Upper lobe of left lung (tissue), 6 donors: ENCODE measurements at regions not wholly inside any gene's neighbourhood (a gene's known extent, or its start where the extent isn't known, plus 50 kb on each side); places are given as distances from the start of the nearest gene placed in this dataset.

ENCODE experiments used
- ATAC-seq, 2 donors: fragments of 200-7000 bp; cut with Tn5 transposase; one replicate each; pipeline ENCODE4 v1.9.1; 2022; ENCODE audit warnings: mild to moderate bottlenecking in 2 of 2, moderate library complexity in 2 of 2; ENCODE audit not compliant: low FRiP score in 2 of 2
- DNase-seq, 2 donors: peaks; one replicate each; pipeline ENCODE4 v3.0.0-alpha.2; 2019 to 2020
- H3K27ac ChIP-seq, 4 donors: fragments of 200-600 bp; sonication (generic); one replicate each; pipeline ENCODE4 v1.5.1; 2016 to 2019
- H3K27me3 ChIP-seq, 4 donors: fragments of 200-600 bp; sonication (generic); one replicate each; pipeline ENCODE4 v1.5.1; 2017 to 2019
- H3K36me3 ChIP-seq, 4 donors: fragments of 200-600 bp; sonication (generic); one replicate each; pipeline ENCODE4 v1.5.1; 2016 to 2019
- H3K4me1 ChIP-seq, 4 donors: fragments of 200-600 bp; sonication (generic); one replicate each; pipeline ENCODE4 v1.5.1; 2018 to 2019
- H3K4me3 ChIP-seq, 4 donors: fragments of 200-600 bp; sonication (generic); one replicate each; pipeline ENCODE4 v1.5.1; 2017 to 2019; ENCODE audit warnings: mild to moderate bottlenecking in 2 of 4, moderate library complexity in 1 of 4
- H3K9me3 ChIP-seq, 4 donors: fragments of 200-600 bp; sonication (generic); one replicate each; pipeline ENCODE4 v1.5.1; 2018 to 2019
- CTCF ChIP-seq, 6 experiments: fragments of 450-650 bp in 4 of 6; fragments of 200-600 bp in 2 of 6; sonication (generic) in 2 of 6; IDR thresholded peaks; one replicate each; pipeline ENCODE4 v1.5.1; 2016 to 2019; ENCODE audit warnings: antibody characterized with exemption in 6 of 6
- EP300 ChIP-seq, 4 donors: sonication (generic); formaldehyde crosslinking; IDR thresholded peaks; one replicate each; pipeline ENCODE4 v1.5.1; 2017; ENCODE audit warnings: antibody characterized with exemption in 4 of 4, control low read depth in 2 of 4
- POLR2A ChIP-seq, 4 donors: fragments of 450-650 bp; IDR thresholded peaks; one replicate each; pipeline ENCODE4 v1.5.1; 2016 to 2017; ENCODE audit warnings: antibody characterized with exemption in 4 of 4, mild to moderate bottlenecking in 2 of 4
- POLR2AphosphoS5 ChIP-seq, 2 donors: sonication (generic); formaldehyde crosslinking; IDR thresholded peaks; one replicate each; pipeline ENCODE4 v1.5.1; 2017; ENCODE audit warnings: antibody characterized with exemption in 2 of 2
- WGBS, 2 donors: methylation state at CpG; one replicate each; pipeline ENCODE4 v1.1.5; 2017 to 2018; 5-methylcytosine and 5-hydroxymethylcytosine counted together
- donor health status: DM: no; HTN: no; CAD: no; lungs with moderate emphysema.
- donor health status: DM: no; HTN: yes; CAD: no; lungs with severe emphysema.

- no peaks in the 10 kb centered on the region for H3K36me3 ChIP-seq
- no peaks in the 10 kb centered on the region for H3K27me3 ChIP-seq
- ATAC-seq, result no peak
- TF ChIP-seq CTCF (IDR thresholded peaks at IDR 0.05) (no peak), POLR2A (IDR thresholded peaks at IDR 0.05) (no peak), EP300 (IDR thresholded peaks at IDR 0.05) (no peak), POLR2AphosphoS5 (IDR thresholded peaks at IDR 0.05) (no peak)
- no peak overlapping the region for H3K4me3 ChIP-seq
- H3K9me3 ChIP-seq, result no peaks in the 10 kb centered on the region
- no peak for DNase-seq
- no peak overlapping the region for H3K27ac ChIP-seq
- 87 to 98% methylated on average over 7 of the region's 7 CpGs for WGBS, 2 donors
- no peaks in the 10 kb centered on the region for H3K4me1 ChIP-seq
These were observed 171.5 kb downstream of the MYCN start for GRCh38 chr2:16111838-16112210.

- no peaks in the 10 kb centered on the region for H3K4me1 ChIP-seq
- no peaks in the 10 kb centered on the region for H3K27me3 ChIP-seq
- no peaks in the 10 kb centered on the region for H3K36me3 ChIP-seq
- no peak overlapping the region for H3K4me3 ChIP-seq
- DNase-seq (no peak), ATAC-seq (no peak)
- TF ChIP-seq POLR2A (IDR thresholded peaks at IDR 0.05) (no peak), POLR2AphosphoS5 (IDR thresholded peaks at IDR 0.05) (no peak), CTCF (IDR thresholded peaks at IDR 0.05) (no peak), EP300 (IDR thresholded peaks at IDR 0.05) (no peak)
- WGBS, 2 donors, result 85 to 91% methylated on average over 6 of the region's 6 CpGs
- H3K9me3 ChIP-seq, result no peaks in the 10 kb centered on the region
- H3K27ac ChIP-seq, result no peak overlapping the region
These were observed 169.5 kb downstream of the MYCN start for GRCh38 chr2:16109821-16110310.

GRCh38 chr2:16109368-16109820 is 169.0 kb downstream of the MYCN start:
- H3K27me3 ChIP-seq, result no peaks in the 10 kb centered on the region
- H3K36me3 ChIP-seq, result no peaks in the 10 kb centered on the region
- WGBS, 2 donors, result 91 to 100% methylated on average over 2 of the region's 2 CpGs
- H3K4me1 ChIP-seq, result no peaks in the 10 kb centered on the region
- DNase-seq, result no peak
- no peaks in the 10 kb centered on the region for H3K9me3 ChIP-seq
- TF ChIP-seq POLR2A (IDR thresholded peaks at IDR 0.05) (no peak), EP300 (IDR thresholded peaks at IDR 0.05) (no peak), POLR2AphosphoS5 (IDR thresholded peaks at IDR 0.05) (no peak), CTCF (IDR thresholded peaks at IDR 0.05) (no peak)
- ATAC-seq, result no peak
- H3K4me3 ChIP-seq, result no peak overlapping the region
- no peak overlapping the region for H3K27ac ChIP-seq

GRCh38 chr2:16107246-16107645 is 166.9 kb downstream of the MYCN start:
- H3K27ac ChIP-seq, result no peak overlapping the region
- no peaks in the 10 kb centered on the region for H3K27me3 ChIP-seq
- TF ChIP-seq EP300 (IDR thresholded peaks at IDR 0.05) (no peak), POLR2A (IDR thresholded peaks at IDR 0.05) (no peak), CTCF (IDR thresholded peaks at IDR 0.05) (no peak), POLR2AphosphoS5 (IDR thresholded peaks at IDR 0.05) (no peak)
- H3K4me1 ChIP-seq, result no peaks in the 10 kb centered on the region
- H3K4me3 ChIP-seq, result no peak overlapping the region
- ATAC-seq, result no peak
- no peak for DNase-seq
- no peaks in the 10 kb centered on the region for H3K9me3 ChIP-seq
- WGBS, 2 donors, result 96 to 97% methylated on average over 6 of the region's 6 CpGs
- H3K36me3 ChIP-seq, result no peaks in the 10 kb centered on the region

GRCh38 chr2:16106619-16107018 is 166.3 kb downstream of the MYCN start:
- no peak for ATAC-seq
- no peak for DNase-seq
- 69 to 70% methylated on average over 6 of the region's 6 CpGs for WGBS, 2 donors

More at GRCh38 chr2:16106619-16107018, 166.3 kb downstream of the MYCN start:
- Histone ChIP-seq H3K4me3 (no peak overlapping the region), H3K36me3 (no peaks in the 10 kb centered on the region), H3K27ac (no peak overlapping the region), H3K9me3 (no peaks in the 10 kb centered on the region), H3K4me1 (no peaks in the 10 kb centered on the region), H3K27me3 (no peaks in the 10 kb centered on the region)
- TF ChIP-seq POLR2A (IDR thresholded peaks at IDR 0.05) (no peak), POLR2AphosphoS5 (IDR thresholded peaks at IDR 0.05) (no peak), CTCF (IDR thresholded peaks at IDR 0.05) (no peak), EP300 (IDR thresholded peaks at IDR 0.05) (no peak)
